NCI-H128 (cell line): ENCODE measurements at regions not wholly inside any gene's neighbourhood (a gene's known extent, or its start where the extent isn't known, plus 50 kb on each side); places are given as distances from the start of the nearest gene placed in this dataset.

Experiments used
- DNase-seq: peaks from one replicate; lab custom pipeline; 2025; ENCODE audit not compliant: unreplicated experiment; lab: John Stamatoyannopoulos, UW

GRCh38 chr20:40978761-40979160, 49.9 kb upstream of the TOP1 start:
- DNase-seq, result no peak
